Mesenchymal stem cell (in vitro differentiated cells and primary cell): ENCODE measurements at regions not wholly inside any gene's neighbourhood (a gene's known extent, or its start where the extent isn't known, plus 50 kb on each side); places are given as distances from the start of the nearest gene placed in this dataset.
A peak's percentile ranks its signal among the peaks of the same experiment; 100 is the strongest.

Experiments
- DNase-seq: peaks from one replicate; pipeline ENCODE4 v3.0.0-alpha.2; 2013
- H2AFZ ChIP-seq: one replicate; pipeline ENCODE4 v1.6.1; 2013; ENCODE audit warnings: low read depth, mild to moderate bottlenecking, control low read depth, inconsistent platforms, low read length, moderate library complexity
- H2AK5ac ChIP-seq: 2 replicates; pipeline ENCODE4 v1.6.1; 2013; ENCODE audit warnings: low read length, moderate library complexity, mild to moderate bottlenecking, inconsistent platforms; ENCODE audit not compliant: severe bottlenecking
- H2BK120ac ChIP-seq: one replicate; pipeline ENCODE4 v1.6.1; 2013; ENCODE audit warnings: low read depth, mild to moderate bottlenecking, inconsistent platforms, low read length, moderate library complexity
- H2BK12ac ChIP-seq, 2 experiments: one replicate each; pipeline ENCODE4 v1.6.1; 2013; ENCODE audit warnings: inconsistent platforms in 2 of 2, low read length in 2 of 2, mild to moderate bottlenecking in 2 of 2, moderate library complexity in 2 of 2, control low read depth in 1 of 2
- H2BK15ac ChIP-seq: one replicate; pipeline ENCODE4 v1.6.1; 2013; ENCODE audit warnings: mild to moderate bottlenecking, low read depth, inconsistent platforms; ENCODE audit not compliant: poor library complexity, severe bottlenecking
- H2BK5ac ChIP-seq: 2 replicates; pipeline ENCODE4 v1.6.1; 2013; ENCODE audit warnings: low read depth, mild to moderate bottlenecking, low read length, control low read depth, inconsistent platforms; ENCODE audit not compliant: poor library complexity, severe bottlenecking
- H3K14ac ChIP-seq, 2 experiments: one replicate each; pipeline ENCODE4 v1.6.1; 2013; ENCODE audit warnings: inconsistent platforms in 2 of 2, low read length in 2 of 2, control low read depth in 1 of 2, mild to moderate bottlenecking in 1 of 2, moderate library complexity in 1 of 2
- H3K18ac ChIP-seq, 2 experiments: one replicate each; pipeline ENCODE4 v1.6.1; 2013; ENCODE audit warnings: inconsistent platforms in 2 of 2, low read length in 2 of 2, control low read depth in 1 of 2, low read depth in 1 of 2, mild to moderate bottlenecking in 1 of 2
- H3K23ac ChIP-seq, 2 experiments: one replicate each; pipeline ENCODE4 v1.6.1; 2013; ENCODE audit warnings: inconsistent platforms in 2 of 2, low read length in 2 of 2, mild to moderate bottlenecking in 2 of 2, moderate library complexity in 2 of 2, control low read depth in 1 of 2
- H3K27ac ChIP-seq: 2 replicates; pipeline ENCODE4 v1.5.1; 2013; ENCODE audit warnings: mild to moderate bottlenecking, moderate library complexity, low read length, control low read depth, inconsistent platforms; ENCODE audit not compliant: poor library complexity, severe bottlenecking
- H3K27me3 ChIP-seq, 2 experiments: 2 replicates each; pipeline versions ENCODE4 v1.6.1 to v1.7.0; 2013; ENCODE audit warnings: low read length in 2 of 2, mild to moderate bottlenecking in 2 of 2, moderate library complexity in 2 of 2, control low read depth in 1 of 2, inconsistent platforms in 1 of 2; ENCODE audit not compliant: control insufficient read depth in 1 of 2, insufficient read depth in 1 of 2
- H3K36me3 ChIP-seq, 2 experiments: 2 replicates each; pipeline versions ENCODE4 v1.6.1 to v1.7.0; 2013; ENCODE audit warnings: low read length in 2 of 2, control low read depth in 1 of 2, inconsistent platforms in 1 of 2, low read depth in 1 of 2, mild to moderate bottlenecking in 1 of 2; ENCODE audit not compliant: insufficient read depth in 2 of 2, control insufficient read depth in 1 of 2
- H3K4ac ChIP-seq, 2 experiments: one replicate each; pipeline ENCODE4 v1.6.1; 2013; ENCODE audit warnings: inconsistent platforms in 2 of 2, low read length in 2 of 2, mild to moderate bottlenecking in 2 of 2, moderate library complexity in 2 of 2, control low read depth in 1 of 2, low read depth in 1 of 2
- H3K4me1 ChIP-seq: 2 replicates; pipeline ENCODE4 v1.6.1; 2013; ENCODE audit warnings: low read depth, low read length, control low read depth; ENCODE audit not compliant: control insufficient read depth, insufficient read depth
- H3K4me2 ChIP-seq: 2 replicates; pipeline ENCODE4 v1.6.1; 2013; ENCODE audit warnings: low read length, mild to moderate bottlenecking, inconsistent platforms; ENCODE audit not compliant: poor library complexity, severe bottlenecking
- H3K4me3 ChIP-seq, 2 experiments: 2 replicates each; pipeline versions ENCODE4 v1.5.1 to v1.7.0; 2013; ENCODE audit warnings: low read length in 2 of 2, mild to moderate bottlenecking in 2 of 2, control low read depth in 1 of 2, low read depth in 1 of 2; ENCODE audit not compliant: insufficient read depth in 1 of 2
- H3K79me1 ChIP-seq: replicated peaks from 2 replicates; pipeline ENCODE4 v1.6.1; 2013; ENCODE audit warnings: mild to moderate bottlenecking, control low read depth, low read length, inconsistent platforms; ENCODE audit not compliant: poor library complexity, severe bottlenecking
- H3K9ac ChIP-seq: 2 replicates; pipeline ENCODE4 v1.7.0; 2013; ENCODE audit warnings: mild to moderate bottlenecking, low read length, moderate library complexity
- H3K9me3 ChIP-seq: 2 replicates; pipeline ENCODE4 v1.7.0; 2013; ENCODE audit warnings: mild to moderate bottlenecking, low read length; ENCODE audit not compliant: control insufficient read depth
- H4K8ac ChIP-seq: one replicate; pipeline ENCODE4 v1.6.1; 2013; ENCODE audit warnings: inconsistent platforms, mild to moderate bottlenecking, low read length, moderate library complexity
- H4K91ac ChIP-seq: one replicate; pipeline ENCODE4 v1.6.1; 2013; ENCODE audit warnings: mild to moderate bottlenecking, low read length, inconsistent platforms
- WGBS: methylation state at CpG from one replicate; pipeline ENCODE4 v1.1.7; 2013; ENCODE audit warnings: mixed read lengths; 5-methylcytosine and 5-hydroxymethylcytosine counted together

GRCh38 chr5:9851458-9851857, 221.3 kb upstream of the TAS2R1 start:
- H2BK12ac ChIP-seq: no peak overlapping the region
- H3K23ac ChIP-seq: no peak overlapping the region
- H3K4ac ChIP-seq: no peak overlapping the region
- peak; percentile 49 for DNase-seq
- no peak overlapping the region for H2AK5ac ChIP-seq
- H4K8ac ChIP-seq: no peak overlapping the region
- H3K36me3 ChIP-seq: no peaks in the 10 kb centered on the region
- peaks cover 5% of the 10 kb centered on the region for H3K9me3 ChIP-seq
- H3K9ac ChIP-seq: no peak overlapping the region
- no peak overlapping the region for H2BK15ac ChIP-seq
- H3K4me2 ChIP-seq: no peak overlapping the region
- no peaks in the 10 kb centered on the region for H3K79me1 ChIP-seq
- whole genome bisulfite sequencing: 73% methylated on average over 3 of the region's 3 CpGs
- H3K4me3 ChIP-seq: no peak overlapping the region
- no peak overlapping the region for H3K18ac ChIP-seq
- H3K27ac ChIP-seq: no peak overlapping the region
- H2AFZ ChIP-seq: no peak overlapping the region
- peaks cover 0 to 14% of the 10 kb centered on the region in 2 experiments for H3K27me3 ChIP-seq
- H3K14ac ChIP-seq: no peak overlapping the region
- no peak overlapping the region for H2BK5ac ChIP-seq
- H4K91ac ChIP-seq: no peak overlapping the region
- no peak overlapping the region for H2BK120ac ChIP-seq
- no peaks in the 10 kb centered on the region for H3K4me1 ChIP-seq

- Histone ChIP-seq H3K23ac (no peak overlapping the region), H3K4me2 (no peak overlapping the region), H3K36me3 (no peaks in the 10 kb centered on the region), H2BK120ac (no peak overlapping the region), H3K14ac (no peak overlapping the region), H3K9ac (no peak overlapping the region), H2AK5ac (no peak overlapping the region), H4K91ac (no peak overlapping the region), H3K79me1 (no peaks in the 10 kb centered on the region), H2BK15ac (peak overlapping the region; percentile 53), H2AFZ (no peak overlapping the region), H3K27me3 (peaks cover 0 to 14% of the 10 kb centered on the region in 2 experiments), H4K8ac (no peak overlapping the region), H2BK12ac (no peak overlapping the region), H3K27ac (no peak overlapping the region), H3K4me1 (no peaks in the 10 kb centered on the region), H3K4me3 (no peak overlapping the region), H2BK5ac (no peak overlapping the region), H3K9me3 (no peaks in the 10 kb centered on the region), H3K4ac (no peak overlapping the region), H3K18ac (no peak overlapping the region)
- no peak for DNase-seq
- 90% methylated on average over 5 of the region's 5 CpGs for WGBS
Measured at GRCh38 chr5:9850456-9850855, 220.3 kb upstream of the TAS2R1 start.

DNA sequence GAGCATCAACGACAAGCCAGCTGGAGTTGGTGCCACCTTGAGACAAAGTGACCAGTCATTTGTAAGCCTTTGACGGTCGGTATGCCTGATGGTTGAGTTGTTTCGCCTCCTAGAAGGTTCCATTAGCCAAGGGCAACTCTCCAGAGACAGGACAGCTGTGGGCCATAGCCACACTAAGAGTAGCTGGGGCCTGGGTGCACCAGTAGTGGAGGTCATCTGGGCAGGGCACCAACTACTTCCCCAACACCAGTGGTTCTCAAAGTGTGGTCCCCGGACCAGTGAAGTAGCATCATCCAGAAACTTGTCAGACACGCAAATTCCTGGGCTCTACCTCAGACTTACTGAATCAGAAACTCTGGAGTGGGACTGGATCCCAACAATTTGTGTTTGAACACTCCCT, 217.5 kb upstream of the TAS2R1 start:
- no peak overlapping the region for H3K4me2 ChIP-seq
- H4K91ac ChIP-seq: no peak overlapping the region
- H3K4me1 ChIP-seq: no peaks in the 10 kb centered on the region
- H2AK5ac ChIP-seq: no peak overlapping the region
- no peaks in the 10 kb centered on the region for H3K36me3 ChIP-seq
- no peak overlapping the region for H2AFZ ChIP-seq
- H2BK12ac ChIP-seq: no peak overlapping the region
- no peak overlapping the region for H3K9ac ChIP-seq
- H2BK5ac ChIP-seq: no peak overlapping the region
- no peak overlapping the region for H3K4me3 ChIP-seq
- H2BK15ac ChIP-seq: no peak overlapping the region
- H3K18ac ChIP-seq: no peak overlapping the region
- no peak overlapping the region for H3K23ac ChIP-seq
- H3K14ac ChIP-seq: no peak overlapping the region
- H3K9me3 ChIP-seq: peaks cover 4% of the 10 kb centered on the region
- no peak for DNase-seq
- H3K27me3 ChIP-seq: peaks cover 0 to 14% of the 10 kb centered on the region in 2 experiments
- H2BK120ac ChIP-seq: no peak overlapping the region
- no peak overlapping the region for H3K4ac ChIP-seq
- no peak overlapping the region for H4K8ac ChIP-seq
- H3K27ac ChIP-seq: no peak overlapping the region
- 78% methylated on average over 6 of the region's 6 CpGs for WGBS
- H3K79me1 ChIP-seq: no peaks in the 10 kb centered on the region

DNA sequence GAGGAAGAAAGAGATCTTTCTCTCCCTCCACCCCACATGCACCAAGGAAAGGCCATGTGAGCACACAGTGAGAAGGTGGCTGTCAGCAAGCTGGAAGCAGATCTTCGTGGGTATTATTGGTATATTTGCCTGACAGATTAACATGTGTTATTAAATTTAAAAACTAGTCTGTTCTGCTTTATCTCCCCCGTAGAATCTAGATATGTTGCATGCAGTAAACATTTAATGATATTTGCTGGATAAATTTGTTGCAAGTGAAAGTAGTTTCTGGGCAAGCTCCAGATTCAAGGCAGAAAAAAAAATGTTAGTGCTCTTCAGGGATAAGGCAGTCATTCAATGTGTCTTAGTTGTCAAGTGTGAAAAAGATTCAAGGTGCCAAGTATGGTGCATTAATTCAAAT, 215.0 kb upstream of the TAS2R1 start:
- Histone ChIP-seq H2BK12ac (no peak overlapping the region), H3K36me3 (no peaks in the 10 kb centered on the region), H3K27ac (no peak overlapping the region), H3K23ac (no peak overlapping the region), H3K4me3 (no peak overlapping the region), H3K9ac (no peak overlapping the region), H2BK5ac (no peak overlapping the region), H3K4ac (no peak overlapping the region), H3K18ac (no peak overlapping the region), H3K14ac (no peak overlapping the region), H3K79me1 (no peaks in the 10 kb centered on the region), H2BK120ac (no peak overlapping the region), H3K27me3 (peaks cover 0 to 10% of the 10 kb centered on the region in 2 experiments), H2AK5ac (no peak overlapping the region), H4K91ac (no peak overlapping the region), H3K9me3 (peaks cover 22% of the 10 kb centered on the region), H3K4me2 (no peak overlapping the region), H2BK15ac (no peak overlapping the region), H3K4me1 (no peaks in the 10 kb centered on the region), H2AFZ (no peak overlapping the region), H4K8ac (no peak overlapping the region)
- no peak for DNase-seq
- WGBS: 78% methylated on average over 2 of the region's 2 CpGs
